HG03280 (cell line): ENCODE measurements at regions not wholly inside any gene's neighbourhood (a gene's known extent, or its start where the extent isn't known, plus 50 kb on each side); places are given as distances from the start of the nearest gene placed in this dataset.
"Not testable (repeated sequence)": the region's sequence is repeated elsewhere in the genome, so short reads cannot be mapped to it uniquely, and the experiment has no call there.

Experiments
- ATAC-seq: cut with Tn5 transposase; IDR thresholded peaks from one replicate; pipeline ENCODE4 v1.9.1; 2021; ENCODE audit warnings: mild to moderate bottlenecking, moderate library complexity; ENCODE audit not compliant: unreplicated experiment

DNA sequence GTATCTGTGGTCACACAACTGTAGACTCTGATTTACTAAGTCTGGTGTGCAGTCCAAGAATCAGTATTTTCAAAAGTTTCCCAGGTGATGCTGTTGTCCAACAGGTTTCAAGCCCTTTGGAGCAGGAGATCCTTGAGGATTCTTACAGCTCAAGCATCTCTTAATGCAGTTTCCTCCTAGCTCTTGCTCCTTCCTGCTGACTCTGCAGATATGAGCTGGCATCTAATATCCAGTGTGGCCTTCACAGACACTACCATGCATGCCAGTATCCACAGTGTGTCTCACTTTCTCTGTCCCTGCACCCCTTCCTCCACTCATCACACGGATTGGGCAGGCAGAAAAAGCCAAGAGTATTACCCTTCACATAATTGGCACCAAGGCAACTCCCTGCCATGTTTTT is 182.2 kb upstream of the TNC start:
- ATAC-seq: no peak

DNA sequence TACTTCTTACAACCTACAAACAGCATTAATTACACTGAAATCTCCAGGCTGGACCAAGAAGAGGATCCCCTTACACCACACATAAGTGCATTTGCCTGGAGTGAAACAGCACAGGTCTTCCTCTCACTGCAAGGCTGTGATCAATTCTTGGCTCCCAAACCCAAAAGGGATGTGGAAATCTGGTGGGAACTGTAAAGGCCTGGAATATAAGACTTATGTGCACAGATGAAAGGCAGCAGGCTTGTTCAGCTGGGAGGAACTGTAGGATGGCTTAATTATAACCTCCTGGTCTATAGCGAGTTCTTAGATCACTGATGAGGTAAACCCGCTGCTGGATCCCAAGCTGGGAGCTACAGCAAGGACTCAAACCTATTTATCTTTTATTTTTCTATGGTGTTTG is 182.9 kb upstream of the TNC start:
- no peak for ATAC-seq

DNA sequence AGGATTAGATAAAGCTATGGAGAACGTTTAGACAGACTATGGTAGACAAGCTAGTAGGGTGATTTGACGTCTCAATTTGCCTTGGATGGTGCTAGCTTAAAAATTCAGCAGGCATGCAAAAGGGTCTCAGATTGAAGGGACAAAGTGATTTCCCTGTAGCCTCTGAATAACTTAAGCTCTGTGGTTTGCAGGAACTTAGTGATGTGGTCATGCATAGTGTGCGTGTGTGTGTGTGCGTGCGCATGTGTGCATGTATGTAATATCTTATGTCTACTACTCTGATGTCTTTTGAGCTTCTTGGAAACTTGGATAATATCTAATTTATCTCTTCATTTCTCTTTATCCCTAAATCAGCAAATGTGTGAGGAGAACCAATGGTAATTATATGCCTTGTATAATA is 183.6 kb upstream of the TNC start:
- ATAC-seq: no peak

DNA sequence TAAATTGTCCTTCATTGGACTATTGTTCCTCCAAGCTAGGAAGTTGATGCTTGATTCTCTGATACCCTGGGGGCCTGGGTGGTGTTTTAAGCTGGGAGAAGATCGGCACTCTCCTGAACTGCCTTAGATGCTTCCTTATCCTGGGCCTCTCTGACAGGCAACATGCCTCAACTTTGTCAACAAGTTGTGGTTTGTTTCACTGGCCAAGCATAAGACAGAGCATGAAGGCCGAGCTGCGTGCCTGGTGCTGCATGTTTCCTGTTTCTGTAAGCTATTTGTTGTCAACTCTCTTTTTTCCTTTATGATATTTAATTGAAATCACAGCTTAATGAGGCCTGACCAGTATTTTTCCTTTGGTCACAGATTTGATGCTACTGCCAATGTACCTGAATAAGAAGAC is 187.6 kb upstream of the TNC start:
- ATAC-seq: no peak

DNA sequence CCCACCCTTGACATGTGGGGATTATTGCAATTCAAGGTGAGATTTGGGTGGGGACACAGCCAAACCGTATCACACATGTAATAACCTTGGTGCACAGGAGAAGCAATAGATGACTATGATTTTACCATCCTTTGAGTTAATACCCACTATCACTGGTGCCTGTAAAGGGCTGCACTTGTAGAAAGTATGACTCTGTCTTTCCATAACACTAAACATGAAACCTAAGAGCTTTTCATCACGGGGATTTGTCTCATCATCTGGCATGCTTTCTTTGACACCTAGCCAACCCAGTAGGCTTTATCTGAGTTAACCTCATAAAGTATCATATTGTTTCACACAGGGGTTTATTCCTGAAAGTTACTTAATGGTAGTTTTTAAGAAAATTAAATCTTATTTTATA is 188.9 kb upstream of the TNC start:
- ATAC-seq: no peak

DNA sequence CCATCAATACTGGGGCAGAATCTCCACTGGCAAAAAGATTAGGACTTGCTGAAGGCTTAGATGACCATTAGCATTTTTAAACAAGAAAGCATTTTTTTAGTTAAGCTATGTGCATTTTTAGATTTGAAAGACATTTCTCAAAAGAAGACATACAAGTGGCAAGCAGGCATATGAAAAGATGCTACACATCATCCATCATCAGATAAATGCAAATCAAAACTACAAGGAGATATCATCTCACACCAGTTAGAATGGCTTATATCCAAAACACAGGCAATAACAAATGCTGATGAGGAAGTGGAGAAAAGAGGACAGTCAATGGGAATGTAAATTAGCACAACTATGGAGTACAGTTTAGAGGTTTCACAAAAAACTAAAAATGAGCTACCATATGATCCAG is 195.6 kb upstream of the TNC start:
- ATAC-seq: no peak

DNA sequence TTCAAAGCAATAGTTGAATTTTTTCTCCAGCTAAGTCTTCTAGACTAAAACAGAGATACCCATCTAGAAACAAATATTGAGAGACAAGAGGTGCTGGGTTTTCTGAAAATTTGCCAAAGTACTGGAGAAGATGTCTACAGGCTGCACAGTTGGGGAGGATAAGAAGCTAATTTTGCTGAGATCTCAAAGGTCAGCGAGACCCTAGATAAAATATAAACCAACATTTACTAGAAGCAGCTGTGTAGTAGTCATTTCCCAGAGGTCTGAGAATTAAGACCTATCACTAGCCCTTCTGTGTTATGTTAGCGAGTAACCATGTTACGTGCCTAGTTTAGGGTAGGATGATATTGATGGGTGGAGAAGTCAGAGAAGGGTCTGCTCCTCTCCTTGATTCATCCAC is 208.5 kb upstream of the TNC start:
- no peak for ATAC-seq

DNA sequence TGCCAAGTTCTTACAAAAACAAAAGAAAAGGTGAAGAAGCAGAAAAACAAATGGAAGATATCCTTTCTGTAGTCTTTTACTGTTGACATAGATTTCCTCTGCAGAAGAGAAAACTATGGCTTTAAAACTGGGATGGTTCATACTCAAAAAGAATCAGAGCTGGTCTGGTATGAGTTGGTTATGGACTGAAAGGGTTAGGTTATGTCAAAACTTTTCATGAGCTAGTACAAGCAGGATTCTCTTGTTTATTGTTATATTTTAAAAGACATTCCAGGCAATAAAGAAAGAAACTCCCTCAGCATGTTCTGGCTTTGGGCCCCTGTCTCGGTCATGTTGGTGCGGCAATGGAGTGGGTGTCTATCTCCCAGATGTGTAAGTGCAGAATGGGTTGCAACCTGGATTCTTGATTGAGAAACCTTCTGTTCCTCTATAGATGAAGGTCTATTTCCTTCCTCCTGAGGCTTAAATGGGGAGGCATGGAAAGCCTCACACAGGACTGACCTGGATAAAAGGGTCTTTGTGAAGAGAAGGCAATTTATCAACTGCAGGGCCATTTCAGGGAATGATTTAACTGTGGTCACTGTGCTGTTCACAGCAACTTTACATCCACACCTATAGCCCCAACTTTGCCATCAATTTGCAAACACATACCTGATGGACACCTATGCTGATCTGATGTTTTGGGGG is 209.6 kb upstream of the TNC start:
- ATAC-seq: no peak

DNA sequence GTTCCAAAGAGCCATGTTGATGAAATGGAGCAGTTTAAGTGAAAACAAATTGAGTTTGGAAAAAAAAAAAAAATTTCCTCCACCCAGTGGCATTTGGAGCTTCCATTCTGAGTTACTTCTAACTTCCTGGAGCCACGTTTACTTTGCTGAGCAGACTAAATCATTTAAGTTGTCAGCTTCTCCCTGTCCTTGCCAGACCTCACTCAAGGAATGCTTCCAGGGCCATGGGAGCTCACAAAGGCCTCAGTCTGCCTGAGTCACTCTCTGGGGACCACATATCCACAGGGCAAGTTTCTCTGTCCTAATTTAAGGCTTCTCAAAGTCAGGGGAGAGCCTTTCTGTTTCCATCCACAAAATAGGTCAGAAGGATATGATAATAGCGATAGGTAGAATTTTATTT is 210.3 kb upstream of the TNC start:
- ATAC-seq: no peak

DNA sequence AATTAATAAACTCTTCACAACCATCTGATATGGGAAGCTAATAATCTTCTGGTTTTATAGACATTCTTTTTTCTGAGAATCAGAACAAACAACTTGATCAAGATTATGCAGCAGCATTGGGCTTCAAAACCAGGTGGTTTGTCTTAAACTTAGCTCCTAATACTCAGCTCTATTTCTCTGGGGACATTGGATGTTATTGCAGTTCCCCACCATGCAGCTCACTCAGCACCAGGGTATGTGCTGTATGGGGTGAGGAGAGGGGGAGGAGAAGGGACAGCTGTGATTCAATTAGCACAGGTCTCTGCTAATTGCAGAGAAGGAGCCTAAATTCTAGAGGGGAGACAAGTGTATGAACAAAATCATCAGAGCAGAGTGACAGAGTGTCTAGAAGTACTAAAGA is 210.7 kb upstream of the TNC start:
- no peak for ATAC-seq

DNA sequence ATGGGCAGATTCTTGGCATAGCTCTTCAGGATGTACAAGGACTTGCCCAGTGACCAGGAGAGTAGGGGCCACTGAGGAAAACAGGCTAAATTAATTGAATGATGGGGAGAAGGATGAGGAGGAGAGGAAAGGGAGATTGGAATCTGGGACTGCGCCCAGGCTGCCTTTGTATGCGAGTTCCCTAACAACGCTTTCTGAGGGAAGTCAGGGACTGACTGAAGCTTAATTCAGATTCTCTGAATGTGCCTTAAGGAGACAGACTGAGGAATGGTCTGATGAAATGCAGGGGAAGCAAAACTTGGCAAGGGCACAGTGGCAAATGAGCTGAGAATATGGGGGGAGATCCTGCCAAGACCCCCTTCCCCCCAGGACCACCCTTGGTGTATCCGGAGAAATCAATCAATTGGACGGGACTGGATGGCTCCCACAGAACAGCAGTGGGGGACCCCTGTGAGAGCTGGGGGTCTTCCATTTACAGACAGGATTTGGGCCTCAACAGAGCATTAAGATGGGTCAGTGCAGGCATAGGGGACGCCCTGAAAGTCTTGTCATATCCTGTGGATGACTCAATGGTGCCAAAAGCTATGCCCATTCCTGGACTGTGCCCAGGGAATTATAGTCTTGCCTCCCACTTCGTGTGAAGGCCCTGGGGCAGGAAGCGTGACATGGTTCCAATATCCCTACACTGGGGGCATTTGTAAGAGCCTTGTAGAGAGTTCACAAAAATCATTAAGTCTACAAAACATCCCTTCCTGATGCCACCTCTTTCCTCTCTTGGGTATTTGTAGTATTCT is 215.5 kb upstream of the TNC start:
- ATAC-seq: no peak

DNA sequence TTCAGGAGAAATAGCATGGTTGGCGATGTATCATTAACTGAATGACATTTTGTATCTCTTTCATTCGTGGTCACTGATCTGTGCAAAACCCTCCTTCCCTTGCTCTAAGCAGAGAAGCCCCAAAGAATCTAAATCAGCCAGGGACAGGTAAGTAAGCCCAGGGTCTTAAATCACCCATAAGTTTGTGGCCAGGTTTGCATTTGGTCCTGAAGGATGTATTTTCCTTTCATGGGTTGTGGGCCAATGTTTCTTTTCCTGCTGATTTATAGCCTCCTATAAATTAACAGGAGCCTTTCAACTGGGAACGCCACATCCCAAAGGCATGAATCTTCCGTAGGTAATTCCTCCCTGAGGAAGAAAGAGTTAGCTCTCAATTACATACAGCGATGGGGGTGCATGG is 217.5 kb upstream of the TNC start:
- ATAC-seq: no peak

DNA sequence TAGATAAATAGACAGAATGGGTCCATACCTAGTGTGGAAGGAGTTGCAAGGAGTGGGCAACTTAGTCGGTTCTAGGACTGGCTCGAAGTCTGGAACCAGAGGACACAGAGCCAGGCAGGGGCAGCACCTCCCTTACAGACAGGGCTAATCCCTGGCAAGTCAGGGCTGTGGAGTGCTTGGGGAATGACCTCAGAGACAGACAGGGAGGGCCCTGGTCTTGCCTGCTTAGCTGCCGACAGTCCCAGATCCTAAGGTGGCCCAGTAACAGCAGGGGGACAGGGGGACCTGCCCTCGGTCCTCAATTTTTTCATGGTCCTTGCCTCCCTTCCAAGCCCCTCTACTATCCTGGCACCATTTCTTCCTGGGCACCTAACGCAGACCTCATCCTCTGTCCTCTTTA is 222.4 kb upstream of the TNC start:
- no peak for ATAC-seq

DNA sequence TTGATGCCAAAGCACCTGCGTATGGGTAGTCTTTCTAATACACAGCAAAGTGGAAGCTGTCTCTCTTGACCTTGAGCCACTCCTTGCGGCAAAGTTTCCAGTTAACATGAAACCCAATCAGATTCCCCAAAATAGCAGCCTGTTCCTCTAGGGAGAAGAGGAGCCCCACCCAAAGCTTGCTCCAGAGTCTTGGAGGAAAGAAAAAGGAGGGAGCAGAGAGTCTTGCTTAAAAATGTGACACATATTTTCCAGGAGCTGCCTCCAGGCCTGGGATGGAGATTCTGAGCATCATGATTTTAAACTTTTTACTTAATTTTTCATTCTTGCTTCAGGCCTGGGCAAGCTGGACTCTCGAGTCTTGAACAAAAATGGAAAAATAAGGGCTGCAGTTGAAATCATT is 223.5 kb upstream of the TNC start:
- no peak for ATAC-seq

DNA sequence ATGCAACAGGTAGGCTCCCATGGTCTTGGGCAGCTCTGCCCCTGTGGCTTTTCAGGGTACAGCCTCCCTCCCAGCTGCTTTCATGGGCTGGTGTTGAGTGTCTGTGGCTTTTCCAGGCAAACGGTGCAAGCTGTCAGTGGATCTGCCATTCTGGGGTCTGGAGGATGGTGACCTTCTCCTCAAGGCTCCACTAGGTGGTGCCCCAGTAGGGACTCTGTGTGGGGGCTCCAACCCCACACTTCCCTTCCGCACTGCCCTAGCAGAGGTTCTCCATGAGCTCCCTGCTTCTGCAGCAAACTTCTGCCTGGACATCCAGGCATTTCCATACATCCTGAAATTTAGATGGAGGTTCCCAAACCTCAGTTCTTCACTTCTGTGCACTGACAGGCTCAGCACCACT is 229.8 kb upstream of the TNC start:
- ATAC-seq: not testable (repeated sequence)

DNA sequence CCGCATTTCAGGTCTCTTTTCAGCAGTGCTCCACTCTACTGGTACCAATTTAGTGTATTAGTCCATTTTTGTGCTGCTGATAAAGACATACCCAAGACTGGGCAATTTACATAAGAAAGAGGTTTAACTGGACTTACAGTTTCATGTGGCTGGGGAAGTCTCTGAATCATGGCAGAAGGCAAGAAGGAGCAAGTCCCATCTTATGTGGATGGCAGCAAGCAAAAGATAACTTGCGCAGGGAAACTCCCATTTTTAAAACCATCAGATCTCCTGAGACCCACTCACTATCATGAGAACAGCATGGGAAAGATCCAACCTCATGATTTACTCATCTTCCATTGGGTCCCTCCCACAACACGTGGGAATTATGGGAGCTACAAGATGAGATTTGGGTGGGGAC is 231.0 kb upstream of the TNC start:
- not testable (repeated sequence) for ATAC-seq

DNA sequence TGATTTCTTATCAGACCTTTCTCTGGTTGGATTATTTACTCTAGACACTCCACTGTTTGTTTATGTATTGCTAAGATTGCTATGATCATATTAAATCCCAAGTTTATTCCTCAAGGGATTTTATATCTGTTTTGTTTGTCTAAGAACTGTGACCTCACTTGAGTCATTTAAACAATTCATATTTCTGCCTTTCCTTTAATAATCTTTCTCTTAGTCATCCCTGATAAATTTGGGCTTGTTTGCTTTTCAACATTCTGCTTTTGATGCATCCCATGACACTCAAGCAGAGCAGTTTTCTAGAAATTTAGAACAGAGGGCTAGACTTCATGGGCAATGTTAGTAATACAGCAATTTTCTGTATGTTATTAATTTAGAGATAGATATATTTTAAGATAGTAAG is 231.6 kb upstream of the TNC start:
- no peak for ATAC-seq

DNA sequence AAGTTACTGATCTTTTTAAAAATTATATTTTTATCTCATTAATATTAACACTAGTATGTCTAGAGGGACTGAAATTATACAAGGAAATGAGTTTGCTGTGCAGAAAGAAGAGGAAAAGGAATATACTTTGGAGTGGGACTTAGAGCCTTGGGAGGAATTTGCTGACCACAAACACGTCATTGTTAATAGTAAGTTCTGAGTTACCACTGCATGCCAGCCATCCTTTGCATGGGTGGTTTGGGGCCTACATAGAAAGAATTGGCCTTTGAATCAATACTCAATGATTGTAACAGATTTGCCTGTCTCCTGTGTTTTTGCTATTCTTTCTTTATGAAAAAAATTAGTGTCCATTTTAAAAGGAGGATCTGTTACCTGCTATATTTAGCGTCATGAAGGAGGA is 232.6 kb upstream of the TNC start:
- ATAC-seq: no peak

DNA sequence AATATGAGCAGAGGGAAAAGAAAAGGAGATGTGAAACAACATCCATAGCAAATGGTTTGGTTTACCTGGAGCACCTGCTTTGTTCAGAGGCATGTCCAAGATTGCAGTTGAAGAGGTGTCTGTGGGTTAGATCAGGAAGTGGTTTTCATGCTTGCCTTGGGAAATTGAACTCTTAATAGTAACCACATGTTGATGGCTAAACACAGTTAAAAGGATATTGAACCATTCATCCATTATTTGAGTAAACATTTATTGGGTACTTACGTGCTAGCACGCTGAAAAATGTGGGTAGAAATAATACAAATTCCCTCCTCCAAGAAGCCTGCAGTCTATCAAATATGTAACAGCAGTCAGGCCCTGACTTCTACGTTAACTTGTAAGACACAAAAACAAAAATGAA is 235.7 kb upstream of the TNC start:
- no peak for ATAC-seq

DNA sequence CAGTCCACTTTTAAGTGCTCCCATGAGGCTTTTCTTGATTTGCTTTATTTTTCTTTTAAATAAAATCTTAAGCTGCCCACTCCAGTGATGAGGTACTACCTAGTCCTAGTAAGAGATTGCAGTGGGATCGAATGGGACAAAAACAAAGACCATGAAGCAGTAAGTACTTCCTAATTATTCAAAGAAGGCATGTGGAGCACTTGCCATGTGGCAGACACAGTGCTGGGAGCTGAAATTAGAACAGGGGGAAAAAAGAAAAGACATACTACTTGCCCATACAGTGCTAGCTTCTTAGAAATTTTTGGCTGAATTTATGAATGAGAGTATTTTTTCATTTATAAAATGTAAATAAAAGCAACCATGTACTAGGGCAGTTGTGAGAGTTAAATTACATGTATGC is 239.9 kb upstream of the TNC start:
- ATAC-seq: no peak

DNA sequence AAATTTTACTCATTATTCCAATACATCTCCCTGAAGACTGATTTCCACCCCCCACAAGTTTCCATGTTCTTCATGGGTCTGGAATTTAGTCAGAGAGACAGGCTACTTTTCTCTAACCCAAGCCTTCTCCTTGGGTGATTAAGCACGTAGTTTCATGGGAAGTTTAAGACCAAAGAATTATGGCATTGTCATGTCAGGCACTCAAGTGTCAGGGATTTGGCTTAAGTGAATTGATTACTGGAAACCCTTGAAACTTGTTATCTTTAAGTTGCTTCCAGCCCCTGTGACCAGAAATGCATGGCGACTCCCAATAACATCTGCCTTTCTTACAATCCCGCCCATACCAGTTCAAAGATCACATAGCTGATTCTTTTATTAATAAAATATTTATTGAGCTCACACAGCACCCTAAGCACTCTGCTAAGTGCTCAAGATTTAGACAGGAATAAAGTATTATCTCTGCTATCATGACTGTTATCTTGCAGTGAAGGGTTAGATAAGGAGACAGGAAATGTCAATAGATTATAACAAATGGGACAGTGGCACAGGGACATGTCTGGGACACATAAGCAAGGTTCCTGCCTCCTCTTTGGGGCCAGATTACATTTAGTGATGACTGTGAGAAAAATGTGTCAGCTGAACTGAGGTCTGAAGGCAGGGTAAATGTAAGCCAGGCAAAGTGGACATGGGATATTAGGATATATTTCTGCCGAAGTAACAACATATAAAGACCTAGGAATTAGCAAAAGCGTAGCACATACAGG is 241.2 kb upstream of the TNC start:
- no peak for ATAC-seq

DNA sequence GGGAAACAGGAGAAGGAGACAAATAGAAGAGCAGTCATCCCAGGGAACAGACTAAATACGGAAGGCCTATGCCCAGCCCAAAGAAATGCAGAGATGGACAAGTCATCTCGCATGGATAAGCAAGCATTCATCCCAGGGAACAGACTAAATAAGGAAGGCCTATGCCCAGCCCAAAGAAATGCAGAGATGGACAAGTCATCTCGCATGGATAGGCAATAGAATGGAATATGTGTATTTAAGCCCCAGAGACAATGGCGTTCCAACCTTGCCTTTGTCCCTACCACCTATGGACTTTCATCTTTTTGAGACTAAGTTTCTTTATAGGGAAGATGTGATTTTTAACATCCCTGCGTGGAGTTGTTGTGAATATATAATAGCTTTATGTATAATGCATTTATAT is 242.2 kb upstream of the TNC start:
- ATAC-seq: no peak
